Hindlimb muscle (tissue), 1 donor: ENCODE measurements at regions not wholly inside any gene's neighbourhood (a gene's known extent, or its start where the extent isn't known, plus 50 kb on each side); places are given as distances from the start of the nearest gene placed in this dataset.
A peak's percentile ranks its signal among the peaks of the same experiment; 100 is the strongest.

Experiments
- DNase-seq: peaks from one replicate; pipeline ENCODE4 v3.0.0-alpha.2; 2013

GRCh38 chr9:81389569-81389993 is 299.8 kb downstream of the TLE1 start:
- DNase-seq = peak; percentile 40

DNA sequence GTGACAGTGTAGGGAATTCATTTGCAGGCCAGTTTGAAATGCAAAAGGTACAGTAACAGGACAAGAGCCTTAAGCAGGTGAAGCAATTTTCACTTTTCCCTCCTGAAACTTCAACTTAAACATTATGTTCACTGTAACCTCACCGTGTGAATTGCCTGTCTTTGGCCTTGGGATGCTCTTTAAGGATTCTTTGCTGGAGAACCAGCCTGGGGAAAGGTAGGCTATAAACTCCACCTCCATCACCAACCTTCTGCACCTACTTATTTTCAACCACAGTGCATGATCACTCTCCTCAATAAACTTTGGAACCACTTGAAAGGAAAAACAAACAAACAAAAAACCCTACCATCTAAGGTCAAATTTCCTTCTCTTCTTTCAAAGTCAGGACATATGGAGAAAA is 300.5 kb downstream of the TLE1 start:
- DNase-seq = no peak

DNA sequence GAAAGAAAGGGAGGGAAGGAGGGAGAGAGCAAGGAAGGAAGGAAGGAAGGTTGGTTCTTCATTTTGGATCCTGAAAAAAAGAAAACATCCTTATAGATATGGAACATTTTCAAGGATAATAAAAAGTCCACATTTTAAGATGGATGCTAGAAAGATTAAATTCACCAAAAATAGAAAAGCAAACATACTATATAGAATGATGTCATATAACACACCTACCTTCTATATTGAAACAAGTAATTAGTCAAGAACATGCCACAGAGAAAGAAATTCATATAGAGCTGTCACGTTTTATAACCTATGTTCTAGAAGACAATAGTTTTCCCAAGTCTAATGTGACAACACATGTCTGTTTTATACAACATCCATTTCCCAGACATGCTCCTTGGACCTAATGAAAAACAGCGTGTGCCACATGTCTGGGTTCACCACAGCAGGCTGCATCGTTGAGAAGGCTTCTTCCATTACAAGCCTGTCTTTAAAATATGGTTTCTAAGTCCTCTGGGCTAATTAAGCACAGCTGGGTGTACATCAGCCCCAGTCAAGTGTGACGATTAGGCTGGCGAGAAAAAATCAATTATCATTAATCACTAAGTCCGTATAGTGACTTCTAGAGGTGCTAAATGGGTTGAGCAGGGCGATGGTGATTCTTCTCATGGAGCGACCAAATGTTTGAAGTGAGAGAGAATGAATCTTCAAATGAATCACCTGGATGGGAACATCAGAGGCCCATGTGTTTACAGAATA is 301.8 kb downstream of the TLE1 start:
- no peak for DNase-seq

GRCh38 chr9:81384911-81385310 is 304.4 kb downstream of the TLE1 start:
- no peak for DNase-seq

- DNase-seq = no peak
Measured at GRCh38 chr9:81382281-81382680, 307.1 kb downstream of the TLE1 start.

DNA sequence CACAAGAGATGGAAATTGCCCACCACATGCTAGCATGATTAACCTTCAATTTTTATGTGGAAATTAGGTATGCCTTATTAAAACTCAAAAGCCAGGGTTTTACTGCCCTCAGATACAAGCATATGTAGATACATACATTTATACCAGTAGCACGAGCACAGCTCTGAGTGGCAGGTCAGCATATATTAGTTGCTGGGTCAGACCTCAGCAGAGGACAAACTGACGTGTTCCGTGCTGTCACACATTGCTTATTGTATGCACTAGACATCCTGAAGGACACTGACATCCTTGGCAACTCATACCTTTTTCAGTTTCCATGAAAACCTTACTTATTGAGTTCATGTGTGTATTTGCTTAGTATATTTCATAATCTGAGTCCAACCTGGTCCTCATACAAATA is 307.7 kb downstream of the TLE1 start:
- DNase-seq = no peak

DNA sequence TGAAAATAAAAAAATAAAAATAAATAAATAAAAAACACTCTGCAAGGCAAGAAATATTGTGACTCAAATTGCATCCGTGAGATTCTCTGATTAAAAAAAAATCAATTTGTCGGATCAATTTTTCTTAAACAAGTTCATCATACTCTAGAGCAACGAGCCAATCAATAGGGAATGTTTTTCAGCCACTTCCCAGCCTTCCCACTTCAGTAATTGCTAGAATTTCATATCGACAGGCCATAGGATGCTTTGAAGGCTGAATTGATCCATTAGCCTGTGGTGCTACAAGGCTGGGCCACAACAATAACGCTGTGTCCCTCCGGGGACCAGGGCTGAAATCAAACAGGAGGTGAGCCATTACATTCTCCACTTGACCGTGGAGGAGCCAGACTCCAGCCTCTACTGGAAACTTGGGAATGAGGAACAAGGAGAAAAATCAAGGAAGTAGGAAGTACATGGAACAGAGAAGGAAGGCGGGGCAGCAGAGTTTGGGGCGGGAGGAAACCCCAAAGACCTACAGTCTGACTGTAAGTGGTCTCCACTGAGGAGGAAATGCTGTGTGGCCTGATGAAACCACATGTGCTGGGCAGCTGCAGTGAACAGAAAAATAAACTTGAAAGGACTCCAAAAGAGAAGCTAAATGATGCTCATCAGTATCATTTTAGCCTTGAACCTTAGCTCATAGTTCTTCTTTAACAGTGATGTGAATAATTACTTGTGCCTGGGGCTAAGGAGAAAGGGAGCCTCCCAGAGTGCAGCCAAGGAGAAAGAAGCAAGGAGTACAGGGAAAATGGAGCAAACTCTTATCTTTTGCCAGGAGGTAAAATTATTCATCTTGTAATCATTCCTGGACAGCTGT is 308.6 kb downstream of the TLE1 start:
- no peak for DNase-seq

- no peak for DNase-seq
Measured at GRCh38 chr9:81379655-81380054, 309.7 kb downstream of the TLE1 start.

DNA sequence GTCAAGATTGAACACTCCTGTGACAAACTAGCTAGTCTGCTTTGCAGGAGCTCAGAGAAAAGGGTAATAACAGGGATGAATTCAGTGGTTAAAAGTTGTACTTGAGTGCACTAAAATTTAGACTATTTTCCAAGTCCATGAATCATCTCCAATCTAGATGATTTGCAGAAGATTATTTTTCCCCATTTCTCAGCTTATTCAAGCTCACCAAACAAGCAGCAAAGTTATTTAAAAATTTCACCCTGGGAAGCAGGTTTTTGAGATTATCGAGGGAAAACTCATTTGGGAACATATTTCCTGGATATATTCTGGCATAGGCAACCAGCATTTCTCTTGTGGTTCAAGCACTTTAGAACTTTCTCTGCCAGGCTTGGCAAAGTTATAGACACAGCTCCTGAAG is 311.4 kb downstream of the TLE1 start:
- DNase-seq = no peak

GRCh38 chr9:81377320-81377719 is 312.0 kb downstream of the TLE1 start:
- no peak for DNase-seq

- no peak for DNase-seq
Measured at GRCh38 chr9:81375187-81376100, 313.9 kb downstream of the TLE1 start.

GRCh38 chr9:81374459-81375186 is 314.7 kb downstream of the TLE1 start:
- no peak for DNase-seq

DNA sequence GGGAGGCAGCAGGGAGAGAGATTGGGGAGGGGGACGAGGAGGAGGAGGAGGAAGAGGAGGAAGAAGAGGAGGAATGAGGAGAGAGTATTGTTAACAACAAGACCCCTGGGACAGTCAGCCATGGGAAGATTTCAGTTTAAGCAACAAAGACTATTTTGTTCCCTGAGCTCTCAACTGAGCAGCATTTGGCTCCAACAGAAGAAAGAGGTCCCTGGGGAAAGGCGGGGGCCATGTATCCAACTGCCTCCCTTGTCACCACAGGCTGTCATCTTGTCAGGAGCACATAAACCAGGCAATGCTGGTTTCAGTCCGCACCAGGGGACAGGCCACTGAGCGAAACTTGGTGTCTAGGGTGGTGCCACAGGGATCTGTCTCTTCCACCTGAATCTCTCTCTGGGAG is 316.1 kb downstream of the TLE1 start:
- DNase-seq = no peak

- no peak for DNase-seq
Measured at GRCh38 chr9:81372628-81373191, 316.6 kb downstream of the TLE1 start.

DNA sequence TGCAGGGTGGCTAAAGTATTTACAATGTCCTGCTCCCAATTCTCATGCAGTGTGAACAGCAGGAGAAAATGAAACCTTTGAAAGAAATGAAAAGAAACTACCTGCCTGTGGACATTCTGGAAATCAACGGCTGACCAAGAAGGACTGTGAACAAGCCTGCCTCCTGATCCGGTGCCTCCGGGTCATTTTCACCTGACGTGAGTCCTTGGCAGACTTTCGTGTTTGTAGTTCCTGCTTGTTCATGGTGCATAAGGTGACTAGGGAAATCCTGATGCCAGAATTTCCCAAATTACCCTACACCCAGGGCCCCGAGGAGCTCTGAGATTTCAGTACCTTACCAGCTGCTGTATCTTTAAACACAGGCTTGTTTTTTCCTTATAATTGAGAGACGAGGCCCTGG is 317.5 kb downstream of the TLE1 start:
- no peak for DNase-seq

GRCh38 chr9:81370650-81371049 is 318.7 kb downstream of the TLE1 start:
- DNase-seq = no peak

DNA sequence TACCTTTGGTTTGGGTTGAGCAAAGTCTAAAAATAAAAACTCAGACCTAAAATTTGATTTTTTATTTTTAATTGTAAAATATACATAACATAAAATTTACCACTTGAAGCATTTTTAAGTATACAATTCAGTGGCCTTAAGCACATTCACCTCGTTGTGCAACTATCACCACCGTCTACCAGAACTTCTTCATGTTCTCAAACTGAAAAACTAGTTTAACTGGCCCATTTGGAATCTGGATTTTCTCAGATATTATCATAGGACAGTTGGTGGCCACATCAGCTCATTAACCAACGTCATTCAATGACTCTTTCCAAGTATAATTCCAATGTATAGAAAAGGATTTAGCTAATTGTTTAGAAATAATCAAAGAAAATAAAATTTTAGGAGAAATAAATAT is 319.3 kb downstream of the TLE1 start:
- DNase-seq = no peak

GRCh38 chr9:81369121-81369520 is 320.2 kb downstream of the TLE1 start:
- no peak for DNase-seq

DNA sequence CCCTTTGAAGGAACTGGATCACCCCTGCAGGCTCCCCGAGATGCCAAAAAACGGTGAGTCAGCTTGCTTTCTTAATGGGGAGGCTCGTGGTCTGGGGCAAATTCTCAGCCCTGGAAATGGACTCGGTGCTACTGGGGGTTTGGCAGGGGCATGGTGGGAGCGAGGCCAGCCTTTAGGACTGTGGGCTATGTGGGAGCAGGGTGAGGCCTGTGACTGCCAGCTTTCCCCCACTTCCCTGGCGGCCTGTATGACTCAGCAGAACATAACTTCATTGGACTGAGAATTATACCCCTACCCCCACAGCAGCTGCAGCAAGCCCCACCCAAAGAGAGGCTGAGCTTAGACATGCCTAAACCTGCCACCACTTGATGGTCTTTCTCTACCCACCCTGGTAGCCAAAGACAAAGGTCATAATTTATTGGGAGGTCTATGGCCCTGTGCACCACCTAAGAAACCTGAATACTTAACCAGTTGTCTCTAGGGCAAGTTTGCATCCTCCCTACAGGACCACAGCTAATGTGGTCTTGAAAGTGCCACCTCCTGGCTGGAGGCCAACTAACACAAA is 325.3 kb downstream of the TLE1 start:
- DNase-seq = no peak

DNA sequence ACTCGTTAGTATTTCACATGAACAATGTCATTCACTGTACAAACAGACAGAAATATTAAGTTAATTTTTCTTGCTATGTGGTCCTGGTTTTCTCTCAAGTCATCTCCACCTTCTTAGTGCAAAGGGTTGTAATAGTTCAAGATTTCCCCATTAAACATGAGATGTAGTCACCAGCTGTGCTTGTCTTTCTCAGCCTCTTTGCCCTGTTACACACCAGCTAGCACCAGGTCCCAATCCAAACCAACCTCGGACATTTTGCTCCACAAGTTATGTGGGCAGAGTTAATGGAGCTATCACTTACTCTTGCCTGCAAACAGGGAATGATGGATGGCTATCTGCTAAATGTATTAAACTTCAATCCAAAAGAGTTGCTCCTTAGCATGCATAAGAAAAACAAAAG is 328.1 kb downstream of the TLE1 start:
- DNase-seq = no peak

GRCh38 chr9:81351166-81351565 is 338.2 kb downstream of the TLE1 start:
- DNase-seq = no peak

DNA sequence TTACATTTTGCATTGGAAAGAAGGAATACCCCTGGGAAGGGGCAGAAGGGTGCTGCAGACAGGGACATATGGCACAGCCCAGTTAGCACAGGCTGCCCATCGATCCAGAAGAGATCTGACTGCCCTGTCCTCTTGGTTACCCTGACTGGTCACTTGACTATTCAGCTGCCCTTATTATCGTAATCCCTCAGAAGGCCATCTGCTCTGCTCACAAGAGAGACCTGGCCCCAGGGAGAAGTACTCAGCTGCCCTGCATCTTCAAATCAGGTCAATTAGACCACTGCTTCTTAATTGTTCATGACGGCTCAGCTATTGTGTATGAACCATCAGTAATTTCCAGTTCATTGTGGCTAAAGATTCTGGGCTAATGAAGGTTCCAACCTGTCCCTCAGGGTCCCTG is 345.0 kb downstream of the TLE1 start:
- DNase-seq = no peak
